Stimulated activated CD8-positive, alpha-beta memory T cell treated with anti-CD3 and anti-CD28 coated beads, Interleukin-7, amount 100 ng/mL, for 1 hour (primary cell): ENCODE measurements at regions not wholly inside any gene's neighbourhood (a gene's known extent, or its start where the extent isn't known, plus 50 kb on each side); places are given as distances from the start of the nearest gene placed in this dataset.

ENCODE experiments used
- DNase-seq, 2 donors: peaks; one replicate each; pipeline ENCODE4 v3.0.0-alpha.2; 2020; ENCODE audit warnings: low read depth in 2 of 2

GRCh38 chr6:157772820-157773219 is 50.2 kb upstream of the SNX9 start:
- DNase-seq, result no peak
